H9 (cell line): ENCODE measurements at regions not wholly inside any gene's neighbourhood (a gene's known extent, or its start where the extent isn't known, plus 50 kb on each side); places are given as distances from the start of the nearest gene placed in this dataset.

Experiments used
- DNase-seq: peaks from one replicate; pipeline ENCODE4 v3.0.0-alpha.2; 2017
- H2AFZ ChIP-seq: one replicate; pipeline ENCODE4 v1.6.1; 2013; ENCODE audit warnings: mild to moderate bottlenecking, low read length, control low read depth, moderate library complexity
- H2AK5ac ChIP-seq: 2 replicates; pipeline ENCODE4 v1.6.1; 2013; ENCODE audit warnings: low read length, control low read depth, mixed read lengths; ENCODE audit not compliant: insufficient read length
- H2BK120ac ChIP-seq: one replicate; pipeline ENCODE4 v1.6.1; 2013; ENCODE audit warnings: low read depth, mild to moderate bottlenecking, low read length, control low read depth, inconsistent platforms; ENCODE audit not compliant: poor library complexity, severe bottlenecking
- H2BK12ac ChIP-seq: 2 replicates; pipeline ENCODE4 v1.6.1; 2013; ENCODE audit warnings: low read length, control low read depth, mixed read lengths, low read depth; ENCODE audit not compliant: insufficient read length
- H2BK15ac ChIP-seq: 2 replicates; pipeline ENCODE4 v1.6.1; 2013; ENCODE audit warnings: low read depth, low read length, control low read depth
- H2BK20ac ChIP-seq: one replicate; pipeline ENCODE4 v1.6.1; 2013; ENCODE audit warnings: low read depth, mild to moderate bottlenecking, low read length, control low read depth, inconsistent platforms; ENCODE audit not compliant: poor library complexity, severe bottlenecking
- H2BK5ac ChIP-seq: 2 replicates; pipeline ENCODE4 v1.6.1; 2013; ENCODE audit warnings: low read length, control low read depth, mixed read lengths; ENCODE audit not compliant: insufficient read length
- H3K14ac ChIP-seq: 2 replicates; pipeline ENCODE4 v1.6.1; 2013; ENCODE audit warnings: low read length, control low read depth; ENCODE audit not compliant: insufficient read depth
- H3K18ac ChIP-seq: 2 replicates; pipeline ENCODE4 v1.6.1; 2013; ENCODE audit warnings: low read depth, mild to moderate bottlenecking, mixed read lengths, low read length, control low read depth; ENCODE audit not compliant: insufficient read length
- H3K23ac ChIP-seq: 2 replicates; pipeline ENCODE4 v1.6.1; 2013; ENCODE audit warnings: low read length, control low read depth, mixed read lengths, low read depth; ENCODE audit not compliant: insufficient read length
- H3K23me2 ChIP-seq: 2 replicates; pipeline ENCODE4 v1.6.1; 2013; ENCODE audit warnings: low read depth, mild to moderate bottlenecking, mixed read lengths, low read length, control low read depth; ENCODE audit not compliant: insufficient read length, poor library complexity, severe bottlenecking
- H3K27ac ChIP-seq: 2 replicates; pipeline ENCODE4 v1.5.1; 2013; ENCODE audit warnings: low read length, control low read depth, mixed read lengths, low read depth; ENCODE audit not compliant: insufficient read length
- H3K27me3 ChIP-seq: 2 replicates; pipeline ENCODE4 v1.6.1; 2013; ENCODE audit warnings: low read length, control low read depth, inconsistent platforms; ENCODE audit not compliant: insufficient read depth
- H3K4ac ChIP-seq: 2 replicates; pipeline ENCODE4 v1.6.1; 2013; ENCODE audit warnings: low read depth, mild to moderate bottlenecking, control low read depth, inconsistent platforms, low read length, moderate library complexity
- H3K4me1 ChIP-seq: 2 replicates; pipeline ENCODE4 v1.6.1; 2013; ENCODE audit warnings: low read length, control low read depth, inconsistent platforms; ENCODE audit not compliant: insufficient read depth
- H3K4me2 ChIP-seq: 2 replicates; pipeline ENCODE4 v1.6.1; 2013; ENCODE audit warnings: low read length, control low read depth, mixed read lengths; ENCODE audit not compliant: insufficient read length, insufficient read depth
- H3K56ac ChIP-seq: 2 replicates; pipeline ENCODE4 v1.6.1; 2013; ENCODE audit warnings: low read depth, mild to moderate bottlenecking, mixed read lengths, low read length, control low read depth; ENCODE audit not compliant: insufficient read length
- H3K79me1 ChIP-seq: 2 replicates; pipeline ENCODE4 v1.6.1; 2013; ENCODE audit warnings: low read depth, mild to moderate bottlenecking, moderate library complexity, low read length, control low read depth, inconsistent platforms; ENCODE audit not compliant: insufficient read depth, poor library complexity, severe bottlenecking
- H3K79me2 ChIP-seq: 2 replicates; pipeline ENCODE4 v1.6.1; 2013; ENCODE audit warnings: low read length, control low read depth, inconsistent platforms; ENCODE audit not compliant: insufficient read depth
- H3K9ac ChIP-seq: 2 replicates; pipeline ENCODE4 v1.6.1; 2013; ENCODE audit warnings: low read length, control low read depth, mixed read lengths; ENCODE audit not compliant: insufficient read length; ENCODE audit errors: extremely low read depth
- H3K9me3 ChIP-seq: one replicate; pipeline ENCODE4 v1.6.1; 2013; ENCODE audit warnings: low read depth, low read length, inconsistent platforms; ENCODE audit not compliant: control insufficient read depth
- H3T11ph ChIP-seq: one replicate; pipeline ENCODE4 v1.6.1; 2013; ENCODE audit warnings: mild to moderate bottlenecking, low read length, control low read depth, inconsistent platforms
- H4K20me1 ChIP-seq: one replicate; pipeline ENCODE4 v1.6.1; 2013; ENCODE audit not compliant: control insufficient read depth, insufficient read length, insufficient read depth
- H4K5ac ChIP-seq: 2 replicates; pipeline ENCODE4 v1.6.1; 2013; ENCODE audit warnings: low read depth, mild to moderate bottlenecking, mixed read lengths, low read length, control low read depth; ENCODE audit not compliant: insufficient read length
- H4K8ac ChIP-seq: replicated peaks from 2 replicates; pipeline ENCODE4 v1.6.1; 2013; ENCODE audit warnings: low read length, control low read depth, mixed read lengths, low read depth; ENCODE audit not compliant: insufficient read length
- H4K91ac ChIP-seq: 2 replicates; pipeline ENCODE4 v1.6.1; 2013; ENCODE audit warnings: low read depth, mild to moderate bottlenecking, moderate library complexity, mixed read lengths, low read length, control low read depth; ENCODE audit not compliant: insufficient read length
- H3K27ac Mint-ChIP-seq, 3 experiments: 2 replicates in 2 of 3; 3 replicates in 1 of 3; pipeline ENCODE4 v1.8.0; 2020 to 2021; ENCODE audit warnings: mixed read lengths in 3 of 3, mild to moderate bottlenecking in 1 of 3, moderate library complexity in 1 of 3
- H3K27me3 Mint-ChIP-seq: 2 replicates; pipeline ENCODE4 v1.8.0; 2021; ENCODE audit warnings: low read depth, mild to moderate bottlenecking, moderate library complexity, mixed read lengths
- H3K36me3 Mint-ChIP-seq, 3 experiments: 2 replicates in 2 of 3; 3 replicates in 1 of 3; pipeline ENCODE4 v1.8.0; 2020 to 2021; ENCODE audit warnings: low read depth in 3 of 3, mixed read lengths in 3 of 3; ENCODE audit not compliant: insufficient read depth in 1 of 3
- H3K4me1 Mint-ChIP-seq, 2 experiments: 2 replicates each; pipeline ENCODE4 v1.8.0; 2020; ENCODE audit warnings: mixed read lengths in 2 of 2
- H3K4me3 Mint-ChIP-seq, 2 experiments: 2 replicates in 1 of 2; 3 replicates in 1 of 2; pipeline ENCODE4 v1.8.0; 2020 to 2021; ENCODE audit warnings: mild to moderate bottlenecking in 2 of 2, mixed read lengths in 2 of 2, moderate library complexity in 1 of 2
- H3K9me3 Mint-ChIP-seq, 2 experiments: 2 replicates in 1 of 2; 3 replicates in 1 of 2; pipeline ENCODE4 v1.8.0; 2020; ENCODE audit warnings: mild to moderate bottlenecking in 2 of 2, mixed read lengths in 2 of 2, moderate library complexity in 1 of 2
- whole genome bisulfite sequencing: extraction: QIAGEN DNeasy Blood & Tissue Kit; methylation state at CpG from one replicate; pipeline ENCODE4 v1.1.7; 2013; ENCODE audit warnings: missing lambda C conversion rate, low lambda C conversion rate, mixed read lengths; ENCODE audit not compliant: insufficient read length; ENCODE audit errors: extremely low coverage; 5-methylcytosine and 5-hydroxymethylcytosine counted together
- TF ChIP-seq, protein P1 (sequence below): fragments of 200-600 bp; sonication (generic); conservative IDR thresholded peaks from 3 replicates; pipeline ENCODE4 v1.8.0; 2021; ENCODE audit warnings: antibody characterized with exemption, mild to moderate bottlenecking

DNA sequence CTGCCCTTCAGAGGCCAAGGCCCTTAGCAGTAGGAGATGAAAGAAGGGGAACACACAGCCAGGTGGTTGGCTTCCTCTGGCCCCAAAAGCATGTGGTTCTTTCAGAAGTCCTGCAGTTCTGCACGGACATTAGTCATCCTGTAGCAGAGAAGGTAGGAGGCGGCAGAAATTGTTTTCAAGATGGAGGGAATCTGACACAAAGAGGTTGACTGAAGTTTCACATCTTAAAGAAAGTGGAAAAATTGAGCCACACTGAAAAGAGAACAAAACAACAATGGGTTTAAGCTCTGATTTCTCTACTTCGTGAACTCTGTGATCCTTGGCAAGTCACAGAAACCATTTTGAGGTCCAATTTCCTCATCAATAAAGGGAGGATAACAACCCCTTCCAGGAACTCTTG, 125.3 kb upstream of the DNAH14 start:
- H2BK5ac ChIP-seq: no peak overlapping the region
- H3K27ac ChIP-seq: no peak overlapping the region
- H4K20me1 ChIP-seq: no peaks in the 10 kb centered on the region
- no peaks in the 10 kb centered on the region for H3K9me3 ChIP-seq
- H2BK20ac ChIP-seq: no peak overlapping the region
- H3K4me2 ChIP-seq: no peak overlapping the region
- H3K36me3 Mint-ChIP-seq: peaks cover 0 to 9% (median 2%) of the 10 kb centered on the region in 3 experiments; a peak in 5 of 7 replicates
- no peaks in the 10 kb centered on the region for H3K79me2 ChIP-seq
- TF ChIP-seq, protein P1, sequence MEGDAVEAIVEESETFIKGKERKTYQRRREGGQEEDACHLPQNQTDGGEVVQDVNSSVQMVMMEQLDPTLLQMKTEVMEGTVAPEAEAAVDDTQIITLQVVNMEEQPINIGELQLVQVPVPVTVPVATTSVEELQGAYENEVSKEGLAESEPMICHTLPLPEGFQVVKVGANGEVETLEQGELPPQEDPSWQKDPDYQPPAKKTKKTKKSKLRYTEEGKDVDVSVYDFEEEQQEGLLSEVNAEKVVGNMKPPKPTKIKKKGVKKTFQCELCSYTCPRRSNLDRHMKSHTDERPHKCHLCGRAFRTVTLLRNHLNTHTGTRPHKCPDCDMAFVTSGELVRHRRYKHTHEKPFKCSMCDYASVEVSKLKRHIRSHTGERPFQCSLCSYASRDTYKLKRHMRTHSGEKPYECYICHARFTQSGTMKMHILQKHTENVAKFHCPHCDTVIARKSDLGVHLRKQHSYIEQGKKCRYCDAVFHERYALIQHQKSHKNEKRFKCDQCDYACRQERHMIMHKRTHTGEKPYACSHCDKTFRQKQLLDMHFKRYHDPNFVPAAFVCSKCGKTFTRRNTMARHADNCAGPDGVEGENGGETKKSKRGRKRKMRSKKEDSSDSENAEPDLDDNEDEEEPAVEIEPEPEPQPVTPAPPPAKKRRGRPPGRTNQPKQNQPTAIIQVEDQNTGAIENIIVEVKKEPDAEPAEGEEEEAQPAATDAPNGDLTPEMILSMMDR: no peak
- no peak for DNase-seq
- no peak overlapping the region for H3T11ph ChIP-seq
- H3K4me1 Mint-ChIP-seq: peaks cover 30 to 32% of the 10 kb centered on the region in 2 experiments
- no peaks in the 10 kb centered on the region for H3K79me1 ChIP-seq
- no peak overlapping the region for H2BK15ac ChIP-seq
- no peak overlapping the region for H3K9ac ChIP-seq
- H3K27me3 ChIP-seq: no peaks in the 10 kb centered on the region
- no peak overlapping the region for H3K4ac ChIP-seq
- peaks cover 10% of the 10 kb centered on the region; the same call in 1 of the 2 replicates for H3K4me1 ChIP-seq
- H4K8ac ChIP-seq: no peak overlapping the region
- H3K27me3 Mint-ChIP-seq: peaks cover 3% of the 10 kb centered on the region
- H3K9me3 Mint-ChIP-seq: peaks cover 5% of the 10 kb centered on the region in 2 experiments; a peak in 4 of 5 replicates
- H2AK5ac ChIP-seq: no peak overlapping the region
- H3K56ac ChIP-seq: no peak overlapping the region
- WGBS: no CpG with 5 or more reads among the region's 3 CpGs
- no peak overlapping the region for H4K5ac ChIP-seq
- H2BK12ac ChIP-seq: no peak overlapping the region
- no peak overlapping the region for H2AFZ ChIP-seq
- H3K23ac ChIP-seq: no peak overlapping the region
- no peak overlapping the region for H3K14ac ChIP-seq
- H3K27ac Mint-ChIP-seq: no peak overlapping the region
- H2BK120ac ChIP-seq: no peak overlapping the region
- H3K18ac ChIP-seq: no peak overlapping the region
- H4K91ac ChIP-seq: no peak overlapping the region
- H3K4me3 Mint-ChIP-seq: no peak overlapping the region
- H3K23me2 ChIP-seq: no peaks in the 10 kb centered on the region
